CD4-positive, CD25-positive, alpha-beta regulatory T cell (primary cell): ENCODE measurements at regions not wholly inside any gene's neighbourhood (a gene's known extent, or its start where the extent isn't known, plus 50 kb on each side); places are given as distances from the start of the nearest gene placed in this dataset.

Experiments
- ATAC-seq, 2 donors: fragments of 150-1000 bp; cut with Tn5 transposase; one replicate each; pipeline ENCODE4 v1.10.0; 2021; ENCODE audit warnings: low read depth in 2 of 2, moderate number of reproducible peaks in 2 of 2, moderate library complexity in 1 of 2
- DNase-seq, 3 donors: peaks; one replicate each; pipeline versions ENCODE4 v3.0.0 to v3.0.0-alpha.2; 2012 to 2022; ENCODE audit warnings: mixed read lengths in 1 of 3
- H3K27ac ChIP-seq: one replicate; pipeline ENCODE4 v1.7.0; 2013; ENCODE audit warnings: mild to moderate bottlenecking, low read length; ENCODE audit not compliant: insufficient read depth, poor library complexity, severe bottlenecking
- H3K27me3 ChIP-seq: one replicate; pipeline ENCODE4 v1.7.0; 2013; ENCODE audit warnings: low read length; ENCODE audit not compliant: control insufficient read depth, insufficient read depth
- H3K36me3 ChIP-seq: one replicate; pipeline ENCODE4 v1.7.0; 2013; ENCODE audit warnings: mild to moderate bottlenecking, low read length, moderate library complexity; ENCODE audit not compliant: control insufficient read depth, insufficient read depth
- H3K4me1 ChIP-seq: 2 replicates; pipeline ENCODE4 v1.7.0; 2013; ENCODE audit warnings: mild to moderate bottlenecking, low read length; ENCODE audit not compliant: insufficient read depth, control insufficient read depth, poor library complexity, severe bottlenecking
- H3K4me3 ChIP-seq: one replicate; pipeline ENCODE4 v1.7.0; 2013; ENCODE audit warnings: low read depth, mild to moderate bottlenecking, low read length, moderate library complexity
- H3K9me3 ChIP-seq, 2 experiments: 1 replicate in 1 of 2; 2 replicates in 1 of 2; pipeline ENCODE4 v1.7.0; 2013; ENCODE audit warnings: low read length in 2 of 2, mild to moderate bottlenecking in 1 of 2, moderate library complexity in 1 of 2; ENCODE audit not compliant: control insufficient read depth in 2 of 2
- H3K27ac Mint-ChIP-seq, 3 donors: one replicate each; pipeline ENCODE4 v1.8.0; 2020 to 2022; ENCODE audit warnings: mild to moderate bottlenecking in 3 of 3, mixed read lengths in 3 of 3, moderate library complexity in 2 of 3
- H3K27me3 Mint-ChIP-seq: one replicate; pipeline ENCODE4 v1.8.0; 2022; ENCODE audit warnings: mild to moderate bottlenecking, mixed read lengths
- H3K36me3 Mint-ChIP-seq: one replicate; pipeline ENCODE4 v1.8.0; 2020; ENCODE audit warnings: mixed read lengths
- H3K4me1 Mint-ChIP-seq, 4 donors: one replicate each; pipeline ENCODE4 v1.8.0; 2020 to 2022; ENCODE audit warnings: mixed read lengths in 4 of 4, mild to moderate bottlenecking in 1 of 4
- H3K4me3 Mint-ChIP-seq, 4 donors: one replicate each; pipeline ENCODE4 v1.8.0; 2020 to 2022; ENCODE audit warnings: mild to moderate bottlenecking in 4 of 4, mixed read lengths in 4 of 4, moderate library complexity in 3 of 4
- H3K9me3 Mint-ChIP-seq, 7 donors: one replicate each; pipeline ENCODE4 v1.8.0; 2020 to 2022; ENCODE audit warnings: mixed read lengths in 7 of 7, mild to moderate bottlenecking in 3 of 7, moderate library complexity in 2 of 7

- H3K36me3 Mint-ChIP-seq = no peaks in the 10 kb centered on the region
- H3K27me3 Mint-ChIP-seq = peaks cover 45% of the 10 kb centered on the region
- no peaks in the 10 kb centered on the region for H3K9me3 ChIP-seq
- no peak overlapping the region for H3K4me3 ChIP-seq
- no peaks in the 10 kb centered on the region for H3K36me3 ChIP-seq
- peak overlapping the region in 3 of 4 donors; percentile 66 to 82 (median 77) for H3K4me3 Mint-ChIP-seq
- peaks cover 0 to 15% (median 8%) of the 10 kb centered on the region in 4 donors for H3K4me1 Mint-ChIP-seq
- no peak for DNase-seq
- H3K27me3 ChIP-seq = peaks cover 9% of the 10 kb centered on the region
- no peak for ATAC-seq
- H3K27ac Mint-ChIP-seq = no peak overlapping the region
- no peak overlapping the region for H3K27ac ChIP-seq
- peaks cover 10% of the 10 kb centered on the region for H3K4me1 ChIP-seq
- H3K9me3 Mint-ChIP-seq = no peaks in the 10 kb centered on the region
Observed at GRCh38 chr1:207964195-207964966, 53.5 kb upstream of the CD34 start.

GRCh38 chr1:207963427-207964194 lies 52.7 kb upstream of the CD34 start:
- DNase-seq (peak; percentile 76 to 82 (median 78)), ATAC-seq (peak; percentile 81 to 85)
- peaks cover 11% of the 10 kb centered on the region for H3K27me3 ChIP-seq
- H3K9me3 ChIP-seq = no peaks in the 10 kb centered on the region
- Mint-ChIP-seq H3K9me3 (no peaks in the 10 kb centered on the region), H3K36me3 (no peaks in the 10 kb centered on the region), H3K4me3 (peak overlapping the region; percentile 84 to 91 (median 85)), H3K4me1 (peaks cover 0 to 15% (median 8%) of the 10 kb centered on the region in 4 donors), H3K27ac (peak overlapping the region in 1 of 3 donors; percentile 19), H3K27me3 (peaks cover 42% of the 10 kb centered on the region)
- H3K4me3 ChIP-seq = peak overlapping the region; percentile 48
- no peak overlapping the region for H3K27ac ChIP-seq
- H3K4me1 ChIP-seq = peaks cover 17% of the 10 kb centered on the region
- H3K36me3 ChIP-seq = no peaks in the 10 kb centered on the region

GRCh38 chr1:207962716-207963426 lies 51.9 kb upstream of the CD34 start:
- no peaks in the 10 kb centered on the region for H3K36me3 ChIP-seq
- peaks cover 18% of the 10 kb centered on the region for H3K4me1 ChIP-seq
- Mint-ChIP-seq H3K4me3 (peak overlapping the region; percentile 84 to 93 (median 85)), H3K27me3 (peaks cover 49% of the 10 kb centered on the region), H3K4me1 (peaks cover 0 to 15% (median 8%) of the 10 kb centered on the region in 4 donors), H3K27ac (peak overlapping the region; percentile 19 to 81 (median 67)), H3K9me3 (no peaks in the 10 kb centered on the region), H3K36me3 (no peaks in the 10 kb centered on the region)
- H3K27ac ChIP-seq = no peak overlapping the region
- ATAC-seq = no peak
- H3K4me3 ChIP-seq = peak overlapping the region; percentile 43
- peaks cover 18% of the 10 kb centered on the region for H3K27me3 ChIP-seq
- DNase-seq = peak in 1 of 3 donors; percentile 16
- H3K9me3 ChIP-seq = no peaks in the 10 kb centered on the region
